ENCODE measurements at regions not wholly inside any gene's neighbourhood (a gene's known extent, or its start where the extent isn't known, plus 50 kb on each side); places are given as distances from the start of the nearest gene placed in this dataset.

- no peaks in the 10 kb centered on the region for H3K4me1 ChIP-seq (ENCODE audit: control insufficient read depth, insufficient read depth, low read length)
- H3K27me3 Mint-ChIP-seq (ENCODE audit: insufficient read depth) = no peaks in the 10 kb centered on the region
- peak; percentile 71 for TF ChIP-seq CTCF (conservative IDR thresholded peaks at IDR 0.05)
- WGBS, 2 experiments (ENCODE audit: insufficient coverage in 1 of 2, insufficient read length in 1 of 2) = 63 to 83% methylated on average over 2 of the region's 2 CpGs
- peaks cover 18% of the 10 kb centered on the region for H3K9me3 ChIP-seq (ENCODE audit: control insufficient read depth, low read length)
- no peak for DNase-seq
- H3K4me3 ChIP-seq (ENCODE audit: low read length) = no peak overlapping the region
- no peak overlapping the region for H3K27ac Mint-ChIP-seq
- no peak overlapping the region for H3K4me3 Mint-ChIP-seq
- peaks cover 6% of the 10 kb centered on the region for H3K4me1 Mint-ChIP-seq
- no peaks in the 10 kb centered on the region for H3K36me3 Mint-ChIP-seq (ENCODE audit: low read depth)
- H3K36me3 ChIP-seq (ENCODE audit: control insufficient read depth, insufficient read depth, low read length) = no peaks in the 10 kb centered on the region
- H3K9ac ChIP-seq (ENCODE audit: extremely low read depth, low read length, poor library complexity, severe bottlenecking) = no peak overlapping the region
- peaks cover 18% of the 10 kb centered on the region for H3K9me3 Mint-ChIP-seq
- no peaks in the 10 kb centered on the region for H3K27me3 ChIP-seq (ENCODE audit: control insufficient read depth, insufficient read depth, low read length, poor library complexity, severe bottlenecking)
- no peak overlapping the region for H3K27ac ChIP-seq (ENCODE audit: low read depth, low read length)
These were observed 88.9 kb upstream of the TRPM3 start for GRCh38 chr9:71210326-71210725.

GRCh38 chr9:71209890-71210289 lies 88.5 kb upstream of the TRPM3 start:
- H3K36me3 Mint-ChIP-seq (ENCODE audit: low read depth) = no peaks in the 10 kb centered on the region
- WGBS, 2 experiments (ENCODE audit: insufficient coverage in 1 of 2, insufficient read length in 1 of 2) = 90 to 92% methylated on average over 5 to 7 of the region's 7 CpGs
- peaks cover 6% of the 10 kb centered on the region for H3K4me1 Mint-ChIP-seq
- H3K36me3 ChIP-seq (ENCODE audit: control insufficient read depth, insufficient read depth, low read length) = no peaks in the 10 kb centered on the region
- H3K9me3 ChIP-seq (ENCODE audit: control insufficient read depth, low read length) = peaks cover 18% of the 10 kb centered on the region
- no peak for DNase-seq
- no peak overlapping the region for H3K27ac Mint-ChIP-seq
- TF ChIP-seq CTCF (conservative IDR thresholded peaks at IDR 0.05) = no peak
- no peaks in the 10 kb centered on the region for H3K4me1 ChIP-seq (ENCODE audit: control insufficient read depth, insufficient read depth, low read length)
- peaks cover 18% of the 10 kb centered on the region for H3K9me3 Mint-ChIP-seq
- H3K4me3 ChIP-seq (ENCODE audit: low read length) = no peak overlapping the region
- no peaks in the 10 kb centered on the region for H3K27me3 Mint-ChIP-seq (ENCODE audit: insufficient read depth)
- no peak overlapping the region for H3K4me3 Mint-ChIP-seq
- H3K9ac ChIP-seq (ENCODE audit: extremely low read depth, low read length, poor library complexity, severe bottlenecking) = no peak overlapping the region
- H3K27me3 ChIP-seq (ENCODE audit: control insufficient read depth, insufficient read depth, low read length, poor library complexity, severe bottlenecking) = no peaks in the 10 kb centered on the region
- no peak overlapping the region for H3K27ac ChIP-seq (ENCODE audit: low read depth, low read length)

- no peak overlapping the region for H3K27ac Mint-ChIP-seq
- H3K9me3 ChIP-seq (ENCODE audit: control insufficient read depth, low read length) = no peaks in the 10 kb centered on the region
- H3K36me3 Mint-ChIP-seq (ENCODE audit: low read depth) = peaks cover 2% of the 10 kb centered on the region
- no peak overlapping the region for H3K9ac ChIP-seq (ENCODE audit: extremely low read depth, low read length, poor library complexity, severe bottlenecking)
- no peak overlapping the region for H3K4me3 ChIP-seq (ENCODE audit: low read length)
- H3K4me1 Mint-ChIP-seq = no peaks in the 10 kb centered on the region
- H3K4me1 ChIP-seq (ENCODE audit: control insufficient read depth, insufficient read depth, low read length) = no peaks in the 10 kb centered on the region
- H3K27me3 ChIP-seq (ENCODE audit: control insufficient read depth, insufficient read depth, low read length, poor library complexity, severe bottlenecking) = no peaks in the 10 kb centered on the region
- H3K27ac ChIP-seq (ENCODE audit: low read depth, low read length) = no peak overlapping the region
- H3K36me3 ChIP-seq (ENCODE audit: control insufficient read depth, insufficient read depth, low read length) = no peaks in the 10 kb centered on the region
- no peak for TF ChIP-seq CTCF (conservative IDR thresholded peaks at IDR 0.05)
- H3K4me3 Mint-ChIP-seq = no peak overlapping the region
- peaks cover 13% of the 10 kb centered on the region for H3K9me3 Mint-ChIP-seq
- DNase-seq = no peak
- peaks cover 2% of the 10 kb centered on the region for H3K27me3 Mint-ChIP-seq (ENCODE audit: insufficient read depth)
These were observed 81.5 kb upstream of the TRPM3 start for GRCh38 chr9:71202931-71203330.

Measured in endodermal cell (in vitro differentiated cells).